ENCODE measurements at regions not wholly inside any gene's neighbourhood (a gene's known extent, or its start where the extent isn't known, plus 50 kb on each side); places are given as distances from the start of the nearest gene placed in this dataset.

DNA sequence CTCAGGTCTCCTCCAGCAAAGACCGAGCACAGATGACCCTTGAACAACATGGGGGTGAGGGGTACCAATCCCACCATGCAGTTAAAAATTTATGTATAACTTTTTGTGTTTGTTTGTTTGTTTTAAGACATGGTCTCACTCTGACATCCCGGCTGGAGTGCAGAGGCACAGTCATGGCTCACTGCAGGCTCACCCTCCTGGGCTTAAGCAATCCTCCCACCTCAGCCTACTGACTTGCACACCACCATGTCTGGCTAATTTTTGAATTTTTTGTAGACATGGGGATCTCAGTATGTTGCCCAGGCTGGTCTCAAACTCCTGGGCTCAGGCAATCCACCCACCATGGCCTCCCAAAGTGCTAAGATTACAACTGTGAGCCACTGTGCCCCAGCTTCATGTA is 231.0 kb upstream of the PIK3R1 start:
- TF ChIP-seq CTCF (IDR thresholded peaks at IDR 0.05) (no peak), POLR2A (IDR thresholded peaks at IDR 0.05) (no peak)

Data from Peyer's patch (tissue), 4 donors.